Neutrophil (primary cell): ENCODE measurements at regions not wholly inside any gene's neighbourhood (a gene's known extent, or its start where the extent isn't known, plus 50 kb on each side); places are given as distances from the start of the nearest gene placed in this dataset.

Source experiments
- H3K27ac ChIP-seq: fragments of 200-600 bp; sonication (generic); 2 replicates; pipeline ENCODE4 v1.5.1; 2016; ENCODE audit warnings: mild to moderate bottlenecking, moderate library complexity
- H3K27me3 ChIP-seq: fragments of 200-600 bp; sonication (generic); 2 replicates; pipeline ENCODE4 v1.6.0; 2016; ENCODE audit warnings: mild to moderate bottlenecking
- H3K36me3 ChIP-seq: fragments of 200-600 bp; sonication (generic); 2 replicates; pipeline ENCODE4 v1.5.1; 2017
- H3K4me1 ChIP-seq, 2 experiments: fragments of 200-600 bp in 1 of 2; sonication (generic) in 1 of 2; 1 replicate in 1 of 2; 2 replicates in 1 of 2; pipeline versions ENCODE4 v1.5.1 to v1.6.1; 2013 to 2016; ENCODE audit warnings: low read depth in 1 of 2, low read length in 1 of 2, mild to moderate bottlenecking in 1 of 2, moderate library complexity in 1 of 2; ENCODE audit not compliant: control insufficient read depth in 1 of 2, insufficient read depth in 1 of 2
- H3K4me3 ChIP-seq, 2 experiments: fragments of 200-600 bp in 1 of 2; sonication (generic) in 1 of 2; 1 replicate in 1 of 2; 2 replicates in 1 of 2; pipeline ENCODE4 v1.5.1; 2013 to 2016; ENCODE audit warnings: low read depth in 1 of 2, low read length in 1 of 2, mild to moderate bottlenecking in 1 of 2, moderate library complexity in 1 of 2
- H3K9me3 ChIP-seq: fragments of 200-600 bp; sonication (generic); 2 replicates; pipeline ENCODE4 v1.5.1; 2016
- TF ChIP-seq, protein P1 (sequence below): fragments of 200-600 bp; sonication (generic); IDR thresholded peaks from 2 replicates; pipeline ENCODE4 v1.5.1; 2016; ENCODE audit warnings: antibody characterized with exemption

DNA sequence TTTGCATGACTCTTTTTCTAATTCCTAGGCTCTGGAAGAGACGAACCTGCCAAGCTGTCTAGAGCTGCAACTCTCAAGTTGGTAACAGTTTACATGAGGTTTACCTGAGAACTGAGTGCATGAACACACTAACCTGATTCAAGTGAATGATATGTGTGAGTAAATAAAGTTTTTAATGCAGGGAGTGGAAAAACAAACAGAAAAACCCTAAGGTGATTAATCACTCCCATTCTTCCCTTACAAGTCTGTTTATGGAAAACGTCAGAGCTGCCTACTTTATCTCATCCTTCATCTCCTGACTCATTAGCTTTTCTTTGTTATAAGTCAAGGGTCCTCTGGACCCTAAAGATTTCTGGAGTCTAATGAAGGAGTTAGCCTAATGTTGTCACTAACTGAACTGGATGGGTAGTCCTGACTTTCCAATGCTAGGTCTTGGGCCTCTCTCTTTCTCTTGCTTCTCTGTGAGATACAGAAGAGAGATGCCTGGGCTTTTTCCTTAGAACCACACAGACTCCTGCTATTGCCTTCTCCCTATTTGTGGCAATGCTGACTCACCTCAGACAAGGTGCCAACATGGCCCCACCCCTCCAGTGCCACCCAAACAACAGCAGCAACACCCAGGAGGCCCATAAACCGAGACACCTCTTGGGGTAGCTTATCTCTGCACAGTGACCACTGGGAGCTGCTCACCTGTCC, 952.4 kb downstream of the EPHA4 start:
- H3K27ac ChIP-seq, result no peak overlapping the region
- H3K4me3 ChIP-seq, result no peak overlapping the region
- no peaks in the 10 kb centered on the region for H3K4me1 ChIP-seq
- H3K27me3 ChIP-seq, result no peaks in the 10 kb centered on the region
- TF ChIP-seq, protein P1, sequence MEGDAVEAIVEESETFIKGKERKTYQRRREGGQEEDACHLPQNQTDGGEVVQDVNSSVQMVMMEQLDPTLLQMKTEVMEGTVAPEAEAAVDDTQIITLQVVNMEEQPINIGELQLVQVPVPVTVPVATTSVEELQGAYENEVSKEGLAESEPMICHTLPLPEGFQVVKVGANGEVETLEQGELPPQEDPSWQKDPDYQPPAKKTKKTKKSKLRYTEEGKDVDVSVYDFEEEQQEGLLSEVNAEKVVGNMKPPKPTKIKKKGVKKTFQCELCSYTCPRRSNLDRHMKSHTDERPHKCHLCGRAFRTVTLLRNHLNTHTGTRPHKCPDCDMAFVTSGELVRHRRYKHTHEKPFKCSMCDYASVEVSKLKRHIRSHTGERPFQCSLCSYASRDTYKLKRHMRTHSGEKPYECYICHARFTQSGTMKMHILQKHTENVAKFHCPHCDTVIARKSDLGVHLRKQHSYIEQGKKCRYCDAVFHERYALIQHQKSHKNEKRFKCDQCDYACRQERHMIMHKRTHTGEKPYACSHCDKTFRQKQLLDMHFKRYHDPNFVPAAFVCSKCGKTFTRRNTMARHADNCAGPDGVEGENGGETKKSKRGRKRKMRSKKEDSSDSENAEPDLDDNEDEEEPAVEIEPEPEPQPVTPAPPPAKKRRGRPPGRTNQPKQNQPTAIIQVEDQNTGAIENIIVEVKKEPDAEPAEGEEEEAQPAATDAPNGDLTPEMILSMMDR, result no peak
- H3K9me3 ChIP-seq, result no peaks in the 10 kb centered on the region
- H3K36me3 ChIP-seq, result no peaks in the 10 kb centered on the region

DNA sequence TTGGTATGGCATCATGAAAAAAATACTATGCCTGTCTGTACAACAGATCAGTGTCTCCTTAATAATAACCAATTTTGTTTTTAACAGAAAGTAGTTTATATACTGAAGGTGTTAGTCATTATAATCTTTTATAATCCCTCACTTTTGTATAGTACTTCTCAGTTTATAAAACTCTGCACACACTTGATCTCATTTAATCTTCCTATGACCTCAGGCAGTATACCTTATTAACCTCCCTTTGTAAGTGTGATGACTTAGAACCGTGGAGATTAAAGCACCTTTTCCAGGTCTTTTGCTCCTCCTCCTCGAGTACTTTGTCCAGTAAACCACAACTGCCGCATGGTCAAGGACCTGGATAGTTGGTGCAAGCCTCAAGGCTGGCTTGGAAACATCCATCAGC, 945.5 kb downstream of the EPHA4 start:
- no peaks in the 10 kb centered on the region for H3K4me1 ChIP-seq
- H3K36me3 ChIP-seq, result no peaks in the 10 kb centered on the region
- H3K4me3 ChIP-seq, result no peak overlapping the region
- H3K9me3 ChIP-seq, result no peaks in the 10 kb centered on the region
- H3K27ac ChIP-seq, result no peak overlapping the region
- TF ChIP-seq, protein P1, result no peak
- no peaks in the 10 kb centered on the region for H3K27me3 ChIP-seq

DNA sequence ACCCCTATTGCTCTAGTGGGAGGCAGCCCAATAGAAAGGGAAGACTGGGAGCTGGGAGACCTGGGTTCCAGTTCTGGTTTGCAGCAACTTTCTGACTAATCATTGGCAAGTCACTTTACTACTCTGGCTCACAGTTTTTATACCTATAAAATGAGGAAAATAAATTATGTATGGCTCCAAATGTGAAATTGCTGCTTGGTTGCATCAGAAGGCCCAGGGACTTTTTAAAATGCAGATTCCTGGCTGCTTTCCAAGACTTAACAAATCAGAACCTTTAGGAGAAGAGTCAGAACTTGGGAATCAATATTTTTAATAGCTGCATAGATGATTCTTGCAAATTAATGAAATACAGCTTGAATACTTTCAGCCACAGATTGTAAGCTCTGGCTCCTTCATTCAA, 943.9 kb downstream of the EPHA4 start:
- Histone ChIP-seq H3K27ac (no peak overlapping the region), H3K9me3 (no peaks in the 10 kb centered on the region), H3K27me3 (no peaks in the 10 kb centered on the region), H3K36me3 (no peaks in the 10 kb centered on the region), H3K4me3 (no peak overlapping the region), H3K4me1 (no peaks in the 10 kb centered on the region)
- TF ChIP-seq, protein P1, result no peak

DNA sequence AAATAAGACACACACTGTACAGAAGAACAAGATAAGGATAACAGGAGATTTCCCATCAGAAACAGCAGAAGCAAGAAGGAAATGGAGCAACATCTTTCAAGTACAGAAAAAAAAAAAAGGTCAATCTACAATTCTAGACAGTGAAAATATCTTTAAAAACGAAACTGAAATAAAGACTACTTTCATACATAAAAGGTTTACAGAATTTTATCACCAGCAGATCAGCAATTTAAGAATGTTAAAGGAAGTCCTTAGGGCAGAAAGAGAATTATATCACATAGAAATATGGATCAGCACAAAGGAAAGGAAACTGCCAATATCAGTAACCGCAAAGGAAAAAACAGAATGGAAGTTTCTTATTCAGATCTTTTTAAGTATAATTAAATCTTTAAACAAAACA, 931.0 kb downstream of the EPHA4 start:
- Histone ChIP-seq H3K9me3 (no peaks in the 10 kb centered on the region), H3K4me1 (no peaks in the 10 kb centered on the region), H3K36me3 (no peaks in the 10 kb centered on the region), H3K27ac (no peak overlapping the region), H3K27me3 (no peaks in the 10 kb centered on the region), H3K4me3 (no peak overlapping the region)
- TF ChIP-seq, protein P1, result no peak

DNA sequence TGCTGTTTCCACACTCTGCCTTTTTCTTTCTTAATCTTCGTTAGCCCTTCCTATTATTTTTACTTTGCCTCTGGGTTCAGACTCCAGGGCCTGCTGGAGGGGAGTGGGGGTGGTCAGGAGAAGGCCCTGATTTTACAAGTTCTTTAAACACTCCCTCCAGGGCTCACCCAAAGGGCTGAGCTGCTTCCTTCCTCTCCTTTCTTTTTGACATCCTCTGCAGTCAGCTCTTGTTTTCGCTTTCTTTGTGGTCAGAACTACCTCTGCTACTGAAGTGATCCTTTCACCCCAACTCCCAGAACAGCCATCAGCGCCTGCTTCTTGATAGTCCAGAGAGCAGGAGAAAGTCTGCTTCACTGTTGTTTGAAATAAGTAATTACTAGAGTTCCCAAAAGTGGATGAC, 925.7 kb downstream of the EPHA4 start:
- TF ChIP-seq, protein P1, result no peak
- H3K4me1 ChIP-seq, result no peaks in the 10 kb centered on the region
- H3K36me3 ChIP-seq, result no peaks in the 10 kb centered on the region
- no peak overlapping the region for H3K4me3 ChIP-seq
- no peaks in the 10 kb centered on the region for H3K27me3 ChIP-seq
- no peak overlapping the region for H3K27ac ChIP-seq
- no peaks in the 10 kb centered on the region for H3K9me3 ChIP-seq
